GM12878 (cell line): ENCODE measurements at regions not wholly inside any gene's neighbourhood (a gene's known extent, or its start where the extent isn't known, plus 50 kb on each side); places are given as distances from the start of the nearest gene placed in this dataset.

Source experiments
- CTCF ChIP-seq, 3 experiments: IDR thresholded peaks in 2 of 3; conservative IDR thresholded peaks in 1 of 3; 2 replicates each; pipeline ENCODE4 v1.5.1; 2011; ENCODE audit warnings: low read depth in 3 of 3, low read length in 3 of 3, mild to moderate bottlenecking in 3 of 3, control low read depth in 2 of 3, moderate library complexity in 2 of 3, inconsistent platforms in 1 of 3, mixed read lengths in 1 of 3; ENCODE audit not compliant: control insufficient read depth in 2 of 3, insufficient read depth in 1 of 3; ENCODE audit errors: extremely low read depth in 1 of 3
- EED ChIP-seq: sonication (generic); IDR thresholded peaks from 2 replicates; pipeline ENCODE4 v1.6.1; 2016; ENCODE audit warnings: antibody characterized with exemption, low read depth
- EZH2 ChIP-seq: IDR thresholded peaks from 2 replicates; pipeline ENCODE4 v1.6.1; 2012; ENCODE audit warnings: low read depth, mild to moderate bottlenecking, control low read depth, inconsistent platforms, low read length, borderline replicate concordance; ENCODE audit not compliant: control insufficient read depth
- GABPA ChIP-seq: IDR thresholded peaks from 2 replicates; pipeline ENCODE4 v1.6.1; 2014; ENCODE audit warnings: antibody characterized with exemption, low read depth, mild to moderate bottlenecking, inconsistent platforms
- HDAC2 ChIP-seq: fragments of 200-600 bp; sonication (generic); IDR thresholded peaks from 2 replicates; pipeline ENCODE4 v1.6.1; 2017
- JUND ChIP-seq: IDR thresholded peaks from 2 replicates; pipeline ENCODE4 v1.6.1; 2012; ENCODE audit warnings: low read depth, mild to moderate bottlenecking, low read length, improper control_type of control experiment, moderate library complexity
- NFYB ChIP-seq: IDR thresholded peaks from 2 replicates; pipeline ENCODE4 v1.6.1; 2011; ENCODE audit warnings: low read depth, mild to moderate bottlenecking, low read length, improper control_type of control experiment, moderate library complexity; ENCODE audit not compliant: insufficient read depth
- PBX3 ChIP-seq: IDR thresholded peaks from 2 replicates; pipeline ENCODE4 v1.6.1; 2011; ENCODE audit warnings: mild to moderate bottlenecking, low read depth, low read length, moderate library complexity; ENCODE audit not compliant: insufficient replicate concordance
- POLR2A ChIP-seq: IDR thresholded peaks from 2 replicates; pipeline ENCODE4 v1.6.1; 2011; ENCODE audit warnings: low read depth, mild to moderate bottlenecking, low read length
- RFX5 ChIP-seq: IDR thresholded peaks from 2 replicates; pipeline ENCODE4 v1.6.1; 2011; ENCODE audit warnings: low read depth, low read length, improper control_type of control experiment
- SP1 ChIP-seq: IDR thresholded peaks from one replicate; pipeline ENCODE4 v1.6.1; 2011; ENCODE audit warnings: low read depth, low read length
- TCF12 ChIP-seq: IDR thresholded peaks from 2 replicates; pipeline ENCODE4 v1.6.1; 2011; ENCODE audit warnings: low read depth, mild to moderate bottlenecking, low read length
- USF2 ChIP-seq: IDR thresholded peaks from 2 replicates; pipeline ENCODE4 v1.6.1; 2011; ENCODE audit warnings: low read depth, low read length, improper control_type of control experiment, borderline replicate concordance
- ZNF217 ChIP-seq: fragments of 450-650 bp; IDR thresholded peaks from 2 replicates; pipeline ENCODE4 v1.6.1; 2017; ENCODE audit warnings: antibody characterized with exemption, mild to moderate bottlenecking

GRCh38 chr12:24728366-24728765 lies 220.5 kb downstream of the BCAT1 start:
- TF ChIP-seq SP1 (no peak), USF2 (no peak), HDAC2 (no peak), CTCF (IDR thresholded peaks at IDR 0.05 in 2 of 3, conservative IDR thresholded peaks at IDR 0.05 in 1 of 3; ENCODE audit: control insufficient read depth in 2 of 3, extremely low read depth in 1 of 3, insufficient read depth in 1 of 3, low read depth in 3 of 3, low read length in 3 of 3) (peak; percentile 43 to 47 (median 44); a peak in 5 of 6 replicates), EZH2 (no peak), POLR2A (no peak), EED (no peak), GABPA (no peak), PBX3 (no peak), TCF12 (no peak), JUND (no peak), NFYB (no peak), ZNF217 (no peak), RFX5 (no peak)
